ENCODE measurements at regions not wholly inside any gene's neighbourhood (a gene's known extent, or its start where the extent isn't known, plus 50 kb on each side); places are given as distances from the start of the nearest gene placed in this dataset.

DNA sequence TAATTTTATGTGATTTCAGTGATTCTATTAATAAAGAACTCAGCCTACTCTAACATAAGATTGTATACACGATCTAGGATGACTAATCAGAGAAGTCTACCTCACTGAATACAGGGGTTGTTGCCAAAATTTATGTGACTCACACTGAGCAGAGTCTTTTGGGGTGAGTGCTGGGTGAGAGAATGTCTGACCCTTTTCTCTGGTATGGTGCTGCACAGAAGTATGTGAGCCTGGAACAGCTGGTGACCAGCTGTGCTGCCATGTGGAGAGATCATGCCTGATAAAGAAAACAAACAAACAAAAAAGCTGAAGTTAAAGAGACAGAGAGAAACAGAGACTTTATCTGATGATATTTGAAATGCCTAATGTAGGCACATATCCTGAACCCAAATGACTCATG is 618.1 kb upstream of the GRIA3 start:
- no peak for TF ChIP-seq NFE2L2 (conservative IDR thresholded peaks at IDR 0.05; ENCODE audit: low read length)
- TF ChIP-seq CTCF (IDR thresholded peaks at IDR 0.05), result no peak
- TF ChIP-seq MAX (IDR thresholded peaks at IDR 0.05), result no peak
- TF ChIP-seq, protein P1, sequence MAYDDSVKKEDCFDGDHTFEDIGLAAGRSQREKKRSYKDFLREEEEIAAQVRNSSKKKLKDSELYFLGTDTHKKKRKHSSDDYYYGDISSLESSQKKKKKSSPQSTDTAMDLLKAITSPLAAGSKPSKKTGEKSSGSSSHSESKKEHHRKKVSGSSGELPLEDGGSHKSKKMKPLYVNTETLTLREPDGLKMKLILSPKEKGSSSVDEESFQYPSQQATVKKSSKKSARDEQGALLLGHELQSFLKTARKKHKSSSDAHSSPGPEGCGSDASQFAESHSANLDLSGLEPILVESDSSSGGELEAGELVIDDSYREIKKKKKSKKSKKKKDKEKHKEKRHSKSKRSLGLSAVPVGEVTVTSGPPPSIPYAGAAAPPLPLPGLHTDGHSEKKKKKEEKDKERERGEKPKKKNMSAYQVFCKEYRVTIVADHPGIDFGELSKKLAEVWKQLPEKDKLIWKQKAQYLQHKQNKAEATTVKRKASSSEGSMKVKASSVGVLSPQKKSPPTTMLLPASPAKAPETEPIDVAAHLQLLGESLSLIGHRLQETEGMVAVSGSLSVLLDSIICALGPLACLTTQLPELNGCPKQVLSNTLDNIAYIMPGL (CRISPR knock-in tag; IDR thresholded peaks at IDR 0.05; ENCODE audit: borderline replicate concordance), result no peak
- TF ChIP-seq CBX2 (IDR thresholded peaks at IDR 0.05; ENCODE audit: borderline replicate concordance, low read depth), result no peak
- TF ChIP-seq EP300 (IDR thresholded peaks at IDR 0.05), result no peak
